ENCODE measurements at regions not wholly inside any gene's neighbourhood (a gene's known extent, or its start where the extent isn't known, plus 50 kb on each side); places are given as distances from the start of the nearest gene placed in this dataset.
A peak's percentile ranks its signal among the peaks of the same experiment; 100 is the strongest.

GRCh38 chr5:6825678-6826244 is 112.5 kb downstream of the TENT4A start:
- Histone ChIP-seq H3K36me3 (no peaks in the 10 kb centered on the region), H3K27me3 (no peaks in the 10 kb centered on the region), H3K4me1 (peaks cover 4 to 13% of the 10 kb centered on the region in 2 donors), H3K9me3 (no peaks in the 10 kb centered on the region), H3K4me3 (no peak overlapping the region), H3K27ac (peak overlapping the region in 3 of 4 donors; percentile 20 to 63 (median 35))
- intact Hi-C loops (cut with DNase I; ENCODE audit: low total_unique reads) (loop anchor here (5.0 to 10.0 kb wide), 3 partner anchors 113 to 1343 kb away; partner anchors contain the start of gene TENT4A), in situ Hi-C loops (cut with MboI; ENCODE audit: low sequenced_read_pairs in 4 of 4) (no loop called here)
- peak; percentile 93 to 97 for ATAC-seq
- no peak for DNase-seq
- no peak for TF ChIP-seq POLR2A (IDR thresholded peaks at IDR 0.05)
- no peak for TF ChIP-seq CTCF (IDR thresholded peaks at IDR 0.05 in 4 of 5, conservative IDR thresholded peaks at IDR 0.05 in 1 of 5)

GRCh38 chr5:6826756-6827155 is 113.5 kb downstream of the TENT4A start:
- Histone ChIP-seq H3K4me3 (no peak overlapping the region), H3K27ac (peak overlapping the region in 1 of 4 donors; percentile 63), H3K9me3 (no peaks in the 10 kb centered on the region), H3K4me1 (peaks cover 4 to 19% of the 10 kb centered on the region in 2 donors), H3K36me3 (no peaks in the 10 kb centered on the region), H3K27me3 (no peaks in the 10 kb centered on the region)
- in situ Hi-C loops (cut with MboI; ENCODE audit: low sequenced_read_pairs in 4 of 4) (no loop called here), intact Hi-C loops (cut with DNase I; ENCODE audit: low total_unique reads) (loop anchor here (5.0 to 10.0 kb wide), 3 partner anchors 114 to 1344 kb away; partner anchors contain the start of gene TENT4A)
- DNase-seq: no peak
- no peak for TF ChIP-seq CTCF (IDR thresholded peaks at IDR 0.05 in 4 of 5, conservative IDR thresholded peaks at IDR 0.05 in 1 of 5)
- TF ChIP-seq POLR2A (IDR thresholded peaks at IDR 0.05): no peak
- ATAC-seq: no peak

GRCh38 chr5:6827526-6828219 is 114.4 kb downstream of the TENT4A start:
- no peak overlapping the region for H3K27ac ChIP-seq
- in situ Hi-C loops (cut with MboI; ENCODE audit: low sequenced_read_pairs in 4 of 4): no loop called here
- peaks cover 10 to 28% of the 10 kb centered on the region in 2 donors for H3K4me1 ChIP-seq
- no peaks in the 10 kb centered on the region for H3K36me3 ChIP-seq
- H3K4me3 ChIP-seq: no peak overlapping the region
- TF ChIP-seq CTCF (IDR thresholded peaks at IDR 0.05 in 4 of 5, conservative IDR thresholded peaks at IDR 0.05 in 1 of 5): no peak
- TF ChIP-seq POLR2A (IDR thresholded peaks at IDR 0.05): no peak
- no peaks in the 10 kb centered on the region for H3K27me3 ChIP-seq
- no peak for ATAC-seq
- intact Hi-C loops (cut with DNase I; ENCODE audit: low total_unique reads): loop anchor here (5.0 to 10.0 kb wide), 3 partner anchors 115 to 1345 kb away; partner anchors contain the start of gene TENT4A
- no peaks in the 10 kb centered on the region for H3K9me3 ChIP-seq
- DNase-seq: no peak

GRCh38 chr5:6829150-6829784 is 116.0 kb downstream of the TENT4A start:
- DNase-seq (no peak), ATAC-seq (no peak)
- H3K9me3 ChIP-seq: no peaks in the 10 kb centered on the region
- in situ Hi-C loops (cut with MboI; ENCODE audit: low sequenced_read_pairs in 4 of 4): no loop called here
- intact Hi-C loops (cut with DNase I; ENCODE audit: low total_unique reads): loop anchor here (5.0 to 10.0 kb wide), 3 partner anchors 117 to 1347 kb away; partner anchors contain the start of gene TENT4A
- no peak overlapping the region for H3K27ac ChIP-seq
- no peak overlapping the region for H3K4me3 ChIP-seq
- no peaks in the 10 kb centered on the region for H3K36me3 ChIP-seq
- H3K4me1 ChIP-seq: peaks cover 19 to 37% of the 10 kb centered on the region in 2 donors
- TF ChIP-seq CTCF (IDR thresholded peaks at IDR 0.05 in 4 of 5, conservative IDR thresholded peaks at IDR 0.05 in 1 of 5) (no peak), POLR2A (IDR thresholded peaks at IDR 0.05) (no peak)
- no peaks in the 10 kb centered on the region for H3K27me3 ChIP-seq

Measured in gastrocnemius medialis (tissue), 4 donors.